OCI-LY3 (cell line): ENCODE measurements at regions not wholly inside any gene's neighbourhood (a gene's known extent, or its start where the extent isn't known, plus 50 kb on each side); places are given as distances from the start of the nearest gene placed in this dataset.

Source experiments
- CTCF ChIP-seq: fragments of 200-600, 300-600 bp; sonication (generic); IDR thresholded peaks from 2 replicates; pipeline ENCODE4 v1.5.1; 2014; ENCODE audit warnings: antibody characterized with exemption, low read length, low read depth
- EZH2phosphoT487 ChIP-seq: fragments of 200-600 bp; shearing (Covaris generic); IDR thresholded peaks from 2 replicates; pipeline ENCODE4 v1.6.1; 2018; ENCODE audit warnings: antibody characterized with exemption, mixed run types, low read depth

DNA sequence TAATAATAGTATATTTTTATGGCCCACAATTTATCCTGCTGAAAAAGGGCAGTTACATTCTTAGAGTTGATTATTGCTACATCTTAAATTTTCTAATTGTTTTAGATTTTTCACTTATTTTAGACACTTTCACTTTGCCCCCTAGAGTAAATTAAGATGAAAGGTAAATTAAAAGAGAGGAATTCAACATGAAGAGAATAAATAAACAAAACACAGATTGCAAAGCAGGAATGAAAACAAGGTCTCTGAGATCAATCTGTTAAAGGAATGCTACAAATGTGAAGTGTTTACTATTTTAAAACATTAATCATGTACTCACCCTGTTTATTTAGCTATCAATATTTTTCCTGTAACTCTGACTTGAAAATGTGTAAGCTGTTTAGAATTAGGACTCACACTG is 113.5 kb upstream of the ETAA1 start:
- TF ChIP-seq CTCF (no peak), EZH2phosphoT487 (no peak)
